Ishikawa (cell line): ENCODE measurements at regions not wholly inside any gene's neighbourhood (a gene's known extent, or its start where the extent isn't known, plus 50 kb on each side); places are given as distances from the start of the nearest gene placed in this dataset.

ENCODE experiments used
- CEBPB ChIP-seq: IDR thresholded peaks from 2 replicates; pipeline ENCODE4 v1.6.1; 2012
- CREB1 ChIP-seq: IDR thresholded peaks from 2 replicates; pipeline ENCODE4 v1.6.1; 2012; ENCODE audit warnings: low read depth
- EP300 ChIP-seq: IDR thresholded peaks from 2 replicates; pipeline ENCODE4 v1.6.1; 2012; ENCODE audit warnings: borderline replicate concordance
- FOXM1 ChIP-seq: IDR thresholded peaks from 2 replicates; pipeline ENCODE4 v1.6.1; 2012; ENCODE audit warnings: low read depth, borderline replicate concordance
- RAD21 ChIP-seq: IDR thresholded peaks from 2 replicates; pipeline ENCODE4 v1.6.1; 2012; ENCODE audit warnings: low read depth
- REST ChIP-seq: IDR thresholded peaks from 2 replicates; pipeline ENCODE4 v1.6.1; 2012; ENCODE audit warnings: low read depth, mild to moderate bottlenecking
- TEAD4 ChIP-seq: IDR thresholded peaks from 2 replicates; pipeline ENCODE4 v1.6.1; 2012

- no peak for TF ChIP-seq TEAD4
- TF ChIP-seq CREB1: no peak
- no peak for TF ChIP-seq EP300
- no peak for TF ChIP-seq CEBPB
- TF ChIP-seq FOXM1: no peak
- no peak for TF ChIP-seq REST
- no peak for TF ChIP-seq RAD21
Measured at GRCh38 chr5:58011301-58011700, 448.6 kb downstream of the PLK2 start.
